Stimulated activated effector memory CD8-positive, alpha-beta T cell treated with anti-CD3 and anti-CD28 coated beads, Interleukin-12 subunit alpha, Interleukin-12 subunit beta, amount 100 ng/mL, for 72 hours (primary cell): ENCODE measurements at regions not wholly inside any gene's neighbourhood (a gene's known extent, or its start where the extent isn't known, plus 50 kb on each side); places are given as distances from the start of the nearest gene placed in this dataset.

ENCODE experiments used
- ATAC-seq: fragments of 150-1000 bp; cut with Tn5 transposase; 2 replicates; pipeline ENCODE4 v1.10.0; 2021
- DNase-seq, 2 donors: peaks; one replicate each; pipeline ENCODE4 v3.0.0; 2021 to 2022; ENCODE audit warnings: low spot score in 2 of 2
- H3K27ac Mint-ChIP-seq: one replicate; pipeline ENCODE4 v1.8.0; 2022; ENCODE audit warnings: mild to moderate bottlenecking, mixed read lengths
- H3K36me3 Mint-ChIP-seq: one replicate; pipeline ENCODE4 v1.8.0; 2022; ENCODE audit warnings: mild to moderate bottlenecking, mixed read lengths
- H3K4me1 Mint-ChIP-seq: one replicate; pipeline ENCODE4 v1.8.0; 2022; ENCODE audit warnings: mixed read lengths
- H3K4me3 Mint-ChIP-seq: one replicate; pipeline ENCODE4 v1.8.0; 2022; ENCODE audit warnings: mild to moderate bottlenecking, mixed read lengths
- H3K9me3 Mint-ChIP-seq: one replicate; pipeline ENCODE4 v1.8.0; 2022; ENCODE audit warnings: mixed read lengths

- H3K9me3 Mint-ChIP-seq: no peaks in the 10 kb centered on the region
Observed at GRCh38 chr17:68127914-68128313, 92.4 kb downstream of the KPNA2 start.

GRCh38 chr17:68131456-68131855, 95.9 kb downstream of the KPNA2 start:
- no peak for DNase-seq
- H3K27ac Mint-ChIP-seq: no peak overlapping the region
- H3K36me3 Mint-ChIP-seq: peaks cover 22% of the 10 kb centered on the region
- H3K4me1 Mint-ChIP-seq: no peaks in the 10 kb centered on the region
- no peak for ATAC-seq
- H3K4me3 Mint-ChIP-seq: no peak overlapping the region
- H3K9me3 Mint-ChIP-seq: no peaks in the 10 kb centered on the region

More at GRCh38 chr17:68127914-68128313, 92.4 kb downstream of the KPNA2 start:
- DNase-seq: no peak
- Mint-ChIP-seq H3K4me1 (peaks cover 11% of the 10 kb centered on the region), H3K4me3 (no peak overlapping the region), H3K36me3 (peaks cover 48% of the 10 kb centered on the region), H3K27ac (no peak overlapping the region)
- ATAC-seq: no peak

GRCh38 chr17:68133346-68134045, 98.0 kb downstream of the KPNA2 start:
- H3K9me3 Mint-ChIP-seq: no peaks in the 10 kb centered on the region
- peaks cover 7% of the 10 kb centered on the region for H3K36me3 Mint-ChIP-seq
- H3K4me1 Mint-ChIP-seq: no peaks in the 10 kb centered on the region
- ATAC-seq: no peak
- no peak overlapping the region for H3K4me3 Mint-ChIP-seq
- H3K27ac Mint-ChIP-seq: peak overlapping the region; percentile 29
- DNase-seq: no peak

DNA sequence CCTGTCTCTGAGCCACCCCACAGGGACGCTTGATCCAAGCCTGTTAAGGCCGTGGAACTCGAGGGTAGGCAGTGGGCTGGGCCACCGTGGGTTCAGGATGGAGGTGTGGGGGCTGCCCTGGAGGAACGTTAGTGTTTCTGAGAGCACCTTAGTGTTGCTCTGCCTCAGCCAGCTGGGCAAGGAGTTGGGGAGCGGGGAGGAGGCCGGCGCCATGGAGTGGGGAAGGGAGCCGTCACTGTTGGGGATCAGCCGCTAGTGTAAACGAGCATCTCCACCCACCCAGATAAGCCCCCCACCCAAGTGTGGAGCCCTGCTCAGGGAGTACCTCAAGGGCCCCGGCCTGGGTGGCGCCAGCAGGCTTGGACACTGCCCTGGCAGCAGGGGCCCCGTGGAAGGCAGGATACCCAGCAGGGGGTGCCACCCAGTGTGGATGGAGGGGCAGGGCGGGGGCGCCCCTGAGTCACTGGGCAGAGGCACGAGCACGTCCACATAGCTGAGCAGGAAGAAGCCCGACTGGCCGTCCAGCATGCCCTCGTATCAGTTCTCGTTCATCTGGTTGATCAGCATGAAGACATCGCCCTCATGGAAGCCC, 98.6 kb downstream of the KPNA2 start:
- ATAC-seq: no peak
- H3K36me3 Mint-ChIP-seq: peaks cover under 1% of the 10 kb centered on the region
- H3K27ac Mint-ChIP-seq: no peak overlapping the region

DNA sequence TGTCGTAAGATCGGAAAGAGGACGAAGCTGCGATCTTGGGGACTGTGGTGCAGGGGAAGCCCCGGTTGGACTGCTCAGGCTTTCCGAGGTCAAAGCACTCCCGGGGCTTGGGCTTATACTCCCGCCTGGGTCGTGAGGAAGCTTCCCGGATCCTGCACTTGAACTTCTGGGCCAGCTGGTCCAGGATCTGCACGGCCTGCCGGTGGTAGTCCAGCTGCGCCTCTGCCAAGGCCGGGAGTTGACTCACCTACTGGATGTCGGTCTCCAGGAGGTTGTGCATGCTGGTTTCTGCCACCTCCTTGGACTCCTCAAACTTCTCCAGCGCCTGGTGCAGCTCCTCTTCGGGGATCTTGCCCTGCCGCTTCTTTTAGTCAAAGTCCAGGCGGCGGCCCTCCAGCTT, 99.2 kb downstream of the KPNA2 start:
- Mint-ChIP-seq H3K36me3 (no peaks in the 10 kb centered on the region), H3K9me3 (no peaks in the 10 kb centered on the region), H3K4me1 (no peaks in the 10 kb centered on the region), H3K27ac (no peak overlapping the region), H3K4me3 (no peak overlapping the region)
- ATAC-seq (no peak), DNase-seq (no peak)

More for the DNA sequence above, 98.6 kb downstream of the KPNA2 start:
- Mint-ChIP-seq H3K9me3 (no peaks in the 10 kb centered on the region), H3K4me1 (no peaks in the 10 kb centered on the region), H3K4me3 (no peak overlapping the region)
- DNase-seq: no peak

DNA sequence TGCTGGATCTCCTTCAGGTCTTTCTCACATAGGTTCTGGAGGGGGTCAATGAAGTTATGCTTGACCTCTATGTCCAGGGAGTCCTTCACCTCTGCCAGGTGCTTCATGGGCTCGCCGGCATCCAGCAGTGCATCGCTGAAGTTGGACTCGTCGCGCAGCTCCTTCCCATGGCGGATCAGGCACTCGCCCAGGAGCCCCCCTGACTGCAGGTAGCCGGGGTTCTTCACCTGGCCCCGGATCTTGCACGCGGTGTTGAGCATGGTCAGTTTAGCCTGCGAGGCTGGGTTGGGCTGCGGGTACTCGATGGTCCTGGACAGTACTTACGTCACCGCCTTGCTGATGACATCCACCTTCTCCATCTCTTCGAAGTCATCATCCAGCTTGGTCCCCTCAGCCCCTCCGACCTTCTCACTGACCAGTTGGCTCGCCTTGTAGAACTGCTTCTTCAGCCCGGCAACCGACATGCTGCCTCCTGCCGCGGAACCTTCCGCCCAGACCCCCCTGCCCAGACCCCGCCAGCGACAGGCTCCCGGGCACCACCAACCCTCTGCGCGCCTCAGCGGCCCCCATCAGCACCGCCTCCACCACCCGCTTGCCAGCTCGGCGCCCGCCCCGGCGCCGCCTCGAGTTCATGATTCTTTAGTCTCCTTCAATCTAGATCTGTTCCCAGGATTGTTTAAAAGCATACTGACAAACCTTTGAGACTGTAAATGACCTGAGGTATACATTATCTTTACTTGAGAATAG, 99.8 kb downstream of the KPNA2 start:
- Mint-ChIP-seq H3K36me3 (no peaks in the 10 kb centered on the region), H3K4me1 (no peaks in the 10 kb centered on the region), H3K9me3 (no peaks in the 10 kb centered on the region), H3K27ac (no peak overlapping the region), H3K4me3 (no peak overlapping the region)
- ATAC-seq (no peak), DNase-seq (no peak)

DNA sequence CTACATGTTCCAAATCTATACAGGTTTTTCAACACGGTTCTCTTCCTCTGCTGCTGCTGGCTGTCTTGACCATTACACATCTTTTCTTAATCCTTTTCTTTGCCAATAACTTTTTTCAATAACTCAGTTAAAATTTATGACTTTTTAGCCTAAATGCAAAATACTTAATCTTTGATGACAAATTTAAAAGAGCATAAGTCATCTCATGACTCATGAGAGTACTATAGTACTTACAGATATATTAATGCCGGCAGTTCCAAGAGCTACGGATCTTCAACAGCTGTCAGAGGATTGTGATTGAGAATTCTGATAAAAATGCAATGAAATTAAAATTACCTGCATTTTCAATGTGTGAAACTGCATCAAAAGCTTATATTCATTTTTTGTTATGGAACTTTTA, 105.5 kb downstream of the KPNA2 start:
- H3K4me3 Mint-ChIP-seq: no peak overlapping the region

GRCh38 chr17:68142595-68142994, 105.2 kb upstream of the AMZ2 start:
- ATAC-seq (no peak), DNase-seq (no peak)
- no peak overlapping the region for H3K4me3 Mint-ChIP-seq
- no peak overlapping the region for H3K27ac Mint-ChIP-seq
- no peaks in the 10 kb centered on the region for H3K9me3 Mint-ChIP-seq
- no peaks in the 10 kb centered on the region for H3K4me1 Mint-ChIP-seq
- H3K36me3 Mint-ChIP-seq: no peaks in the 10 kb centered on the region

More for the DNA sequence above, 105.5 kb downstream of the KPNA2 start:
- ATAC-seq (no peak), DNase-seq (no peak)
- H3K36me3 Mint-ChIP-seq: no peaks in the 10 kb centered on the region
- no peak overlapping the region for H3K27ac Mint-ChIP-seq
- no peaks in the 10 kb centered on the region for H3K9me3 Mint-ChIP-seq
- H3K4me1 Mint-ChIP-seq: no peaks in the 10 kb centered on the region

GRCh38 chr17:68143425-68143824, 104.4 kb upstream of the AMZ2 start:
- Mint-ChIP-seq H3K27ac (no peak overlapping the region), H3K4me1 (no peaks in the 10 kb centered on the region), H3K4me3 (no peak overlapping the region), H3K36me3 (no peaks in the 10 kb centered on the region), H3K9me3 (no peaks in the 10 kb centered on the region)
- ATAC-seq (no peak), DNase-seq (no peak)

- Mint-ChIP-seq H3K4me1 (no peaks in the 10 kb centered on the region), H3K9me3 (no peaks in the 10 kb centered on the region), H3K36me3 (no peaks in the 10 kb centered on the region), H3K4me3 (no peak overlapping the region), H3K27ac (no peak overlapping the region)
- no peak for DNase-seq
- no peak for ATAC-seq
Observed at GRCh38 chr17:68145088-68145487, 102.8 kb upstream of the AMZ2 start.

- no peaks in the 10 kb centered on the region for H3K36me3 Mint-ChIP-seq
- no peak overlapping the region for H3K27ac Mint-ChIP-seq
- DNase-seq: no peak
- no peak overlapping the region for H3K4me3 Mint-ChIP-seq
- H3K9me3 Mint-ChIP-seq: no peaks in the 10 kb centered on the region
- no peaks in the 10 kb centered on the region for H3K4me1 Mint-ChIP-seq
- no peak for ATAC-seq
Observed at GRCh38 chr17:68148936-68149335, 98.9 kb upstream of the AMZ2 start.

GRCh38 chr17:68152161-68152571, 95.7 kb upstream of the AMZ2 start:
- no peak overlapping the region for H3K27ac Mint-ChIP-seq
- no peaks in the 10 kb centered on the region for H3K4me1 Mint-ChIP-seq
- no peaks in the 10 kb centered on the region for H3K36me3 Mint-ChIP-seq
- ATAC-seq: no peak
- H3K9me3 Mint-ChIP-seq: no peaks in the 10 kb centered on the region
- no peak for DNase-seq
- H3K4me3 Mint-ChIP-seq: no peak overlapping the region

- no peaks in the 10 kb centered on the region for H3K4me1 Mint-ChIP-seq
- no peak for DNase-seq
- no peaks in the 10 kb centered on the region for H3K9me3 Mint-ChIP-seq
- no peak for ATAC-seq
- no peaks in the 10 kb centered on the region for H3K36me3 Mint-ChIP-seq
- H3K27ac Mint-ChIP-seq: no peak overlapping the region
- no peak overlapping the region for H3K4me3 Mint-ChIP-seq
Observed at GRCh38 chr17:68155692-68156091, 92.2 kb upstream of the AMZ2 start.

GRCh38 chr17:68161644-68162428, 86.0 kb upstream of the AMZ2 start:
- Mint-ChIP-seq H3K36me3 (no peaks in the 10 kb centered on the region), H3K4me3 (no peak overlapping the region), H3K9me3 (no peaks in the 10 kb centered on the region), H3K4me1 (no peaks in the 10 kb centered on the region), H3K27ac (no peak overlapping the region)
- ATAC-seq (no peak), DNase-seq (no peak)
